A549 (cell line): ENCODE measurements at regions not wholly inside any gene's neighbourhood (a gene's known extent, or its start where the extent isn't known, plus 50 kb on each side); places are given as distances from the start of the nearest gene placed in this dataset.

Experiments used
- ATAC-seq, 2 experiments: fragments of 200-7000 bp in 1 of 2; fragments of >200 bp in 1 of 2; cut with Nextera tagmentation in 1 of 2; cut with Tn5 transposase in 1 of 2; 3 replicates each; pipeline versions ENCODE4 v1.8.0 to v1.9.1; 2018 to 2020; ENCODE audit warnings: mild to moderate bottlenecking in 1 of 2, moderate library complexity in 1 of 2
- CTCF ChIA-PET: fragments of 300-600 bp; sonication (Branson Sonifier 250); formaldehyde crosslinking; extraction: SDS; loops from one replicate; lab custom pipeline; 2021; ENCODE audit warnings: antibody characterized with exemption, inconsistent platforms; lab: Yijun Ruan, JAX
- POLR2A ChIA-PET: fragments of 350-600 bp; formaldehyde crosslinking; extraction: SDS; loops from one replicate; lab custom pipeline; 2021; ENCODE audit warnings: antibody characterized with exemption, inconsistent platforms; lab: Yijun Ruan, JAX
- DNase-seq, 2 experiments: peaks; one replicate each; pipeline versions ENCODE4 v3.0.0 to v3.0.0-alpha.2; 2011 to 2016; ENCODE audit warnings: low read depth in 1 of 2, low spot score in 1 of 2
- FAIRE-seq: peaks from 2 replicates; lab custom pipeline; 2011; peaks lifted over from hg19 to GRCh38; lab: Jason Lieb, UNC
- H3K27ac ChIP-seq, 2 experiments: fragments of >200 bp; sonication (Bioruptor Twin); formaldehyde crosslinking; 3 replicates each; pipeline ENCODE4 v1.5.1; 2016 to 2017
- H3K4me1 ChIP-seq: fragments of >200 bp; sonication (Bioruptor Twin); formaldehyde crosslinking; 3 replicates; pipeline ENCODE4 v1.6.1; 2016
- H3K4me2 ChIP-seq: fragments of >200 bp; sonication (Bioruptor Twin); formaldehyde crosslinking; 3 replicates; pipeline ENCODE4 v1.6.1; 2016
- H3K4me3 ChIP-seq: fragments of >200 bp; sonication (Bioruptor Twin); formaldehyde crosslinking; 3 replicates; pipeline ENCODE4 v1.5.1; 2016
- H3K9me3 ChIP-seq: fragments of >200 bp; sonication (Bioruptor Twin); formaldehyde crosslinking; 3 replicates; pipeline ENCODE4 v1.6.1; 2016
- BHLHE40 ChIP-seq: IDR thresholded peaks from 2 replicates; pipeline ENCODE4 v1.6.1; 2012; ENCODE audit warnings: low read depth, low read length, inconsistent platforms
- CBX2 ChIP-seq: fragments of 200-600 bp; sonication (generic); IDR thresholded peaks from 2 replicates; pipeline ENCODE4 v1.6.1; 2016; ENCODE audit warnings: low read depth, mild to moderate bottlenecking, borderline replicate concordance
- CBX8 ChIP-seq: fragments of 200-600 bp; sonication (generic); IDR thresholded peaks from 2 replicates; pipeline ENCODE4 v1.6.1; 2016
- CEBPB ChIP-seq, 2 experiments: fragments of >200 bp in 1 of 2; sonication (Bioruptor Twin) in 1 of 2; formaldehyde crosslinking in 1 of 2; IDR thresholded peaks; 2 replicates each; pipeline ENCODE4 v1.6.1; 2012 to 2016
- EHF ChIP-seq: fragments of 250-450 bp; sonication (Bioruptor Pico); IDR thresholded peaks from 2 replicates; pipeline ENCODE4 v1.5.0; 2020; ENCODE audit warnings: mild to moderate bottlenecking
- EHMT2 ChIP-seq: fragments of 200-600 bp; sonication (generic); IDR thresholded peaks from 2 replicates; pipeline ENCODE4 v1.6.1; 2016; ENCODE audit warnings: antibody characterized with exemption, low read depth, mild to moderate bottlenecking, moderate library complexity
- EP300 ChIP-seq, 2 experiments: fragments of >200 bp; sonication (Bioruptor Twin); formaldehyde crosslinking; IDR thresholded peaks; 2 replicates in 1 of 2; 3 replicates in 1 of 2; pipeline ENCODE4 v1.6.1; 2016 to 2017
- ESRRA ChIP-seq: fragments of 150-350 bp; IDR thresholded peaks from 2 replicates; pipeline ENCODE4 v1.6.1; 2014; ENCODE audit warnings: mild to moderate bottlenecking, low read length, borderline replicate concordance
- FOXS1 ChIP-seq: fragments of 250-450 bp; sonication (Bioruptor Pico); IDR thresholded peaks from 2 replicates; pipeline ENCODE4 v1.5.0; 2020; ENCODE audit warnings: mild to moderate bottlenecking, moderate library complexity
- HEYL ChIP-seq: fragments of 250-450 bp; sonication (Bioruptor Pico); IDR thresholded peaks from 2 replicates; pipeline ENCODE4 v1.8.0; 2021; ENCODE audit warnings: mild to moderate bottlenecking, moderate library complexity
- HOXB13 ChIP-seq: fragments of 250-450 bp; sonication (Bioruptor Pico); IDR thresholded peaks from 2 replicates; pipeline ENCODE4 v1.5.0; 2020; ENCODE audit warnings: low read depth, mild to moderate bottlenecking, moderate library complexity
- HOXB5 ChIP-seq: fragments of 250-450 bp; sonication (Bioruptor Pico); IDR thresholded peaks from 2 replicates; pipeline ENCODE4 v1.5.0; 2020; ENCODE audit warnings: mild to moderate bottlenecking, moderate library complexity
- JUN ChIP-seq, 2 experiments: fragments of >200 bp; sonication (Bioruptor Twin); formaldehyde crosslinking; IDR thresholded peaks; 2 replicates in 1 of 2; 3 replicates in 1 of 2; pipeline ENCODE4 v1.6.1; 2016 to 2017
- JUNB ChIP-seq: fragments of >200 bp; sonication (Bioruptor Twin); formaldehyde crosslinking; IDR thresholded peaks from 2 replicates; pipeline ENCODE4 v1.6.1; 2016
- MAFK ChIP-seq: fragments of 450-650 bp; IDR thresholded peaks from 2 replicates; pipeline ENCODE4 v1.6.1; 2014; ENCODE audit not compliant: partially characterized antibody
- MYC ChIP-seq: IDR thresholded peaks from 2 replicates; pipeline ENCODE4 v1.6.1; 2012; ENCODE audit warnings: mild to moderate bottlenecking, inconsistent platforms, low read length, improper control_type of control experiment, borderline replicate concordance
- NPAS2 ChIP-seq: fragments of 250-450 bp; sonication (Bioruptor Pico); IDR thresholded peaks from 2 replicates; pipeline ENCODE4 v1.8.0; 2022; ENCODE audit warnings: mild to moderate bottlenecking, moderate library complexity, borderline replicate concordance
- PHF8 ChIP-seq: fragments of 200-600 bp; sonication (generic); IDR thresholded peaks from 2 replicates; pipeline ENCODE4 v1.6.1; 2016; ENCODE audit warnings: low read depth, mild to moderate bottlenecking, antibody characterized with exemption, moderate library complexity, borderline replicate concordance
- RAD21 ChIP-seq, 2 experiments: fragments of >200 bp in 1 of 2; sonication (Bioruptor Twin) in 1 of 2; formaldehyde crosslinking in 1 of 2; IDR thresholded peaks in 1 of 2; conservative IDR thresholded peaks in 1 of 2; 2 replicates in 1 of 2; 3 replicates in 1 of 2; pipeline ENCODE4 v1.6.1; 2012 to 2018; ENCODE audit warnings: inconsistent platforms in 1 of 2
- RNF2 ChIP-seq: fragments of 200-600 bp; sonication (generic); IDR thresholded peaks from 2 replicates; pipeline ENCODE4 v1.6.1; 2016; ENCODE audit warnings: low read depth, mild to moderate bottlenecking, antibody characterized with exemption, moderate library complexity, borderline replicate concordance
- SMC3 ChIP-seq: fragments of >200 bp; sonication (Bioruptor Twin); formaldehyde crosslinking; IDR thresholded peaks from 3 replicates; pipeline ENCODE4 v1.6.1; 2018; ENCODE audit warnings: inconsistent platforms
- ZC3H11A ChIP-seq: fragments of 450-650 bp; IDR thresholded peaks from 2 replicates; pipeline ENCODE4 v1.6.1; 2014; ENCODE audit warnings: antibody characterized with exemption, mild to moderate bottlenecking
- ZNF302 ChIP-seq: fragments of 250-450 bp; sonication (Bioruptor Pico); IDR thresholded peaks from 2 replicates; pipeline ENCODE4 v1.9.0; 2021; ENCODE audit warnings: inconsistent platforms, mild to moderate bottlenecking, moderate library complexity
- WGBS: methylation state at CpG from one replicate; pipeline ENCODE4 v1.1.6; 2017; ENCODE audit errors: missing lambda C conversion rate; 5-methylcytosine and 5-hydroxymethylcytosine counted together
- TF ChIP-seq, protein P1 (sequence below): fragments of 250-450 bp; sonication (Bioruptor Pico); IDR thresholded peaks from 2 replicates; pipeline ENCODE4 v1.5.0; 2020; ENCODE audit warnings: low read depth, mild to moderate bottlenecking, moderate library complexity
- TF ChIP-seq, protein P2 (sequence below): IDR thresholded peaks from 2 replicates; pipeline ENCODE4 v1.6.1; 2012
- TF ChIP-seq, protein P3 (sequence below): fragments of 250-450 bp; sonication (Bioruptor Pico); IDR thresholded peaks from 2 replicates; pipeline ENCODE4 v1.5.0; 2021; ENCODE audit warnings: mild to moderate bottlenecking, moderate library complexity, borderline replicate concordance
- TF ChIP-seq, protein P4 (sequence below): fragments of 150-350 bp; IDR thresholded peaks from 2 replicates; pipeline ENCODE4 v1.6.1; 2014; ENCODE audit warnings: low read depth, mild to moderate bottlenecking, low read length
- TF ChIP-seq, protein P5 (sequence below): fragments of >200 bp; sonication (Bioruptor Twin); formaldehyde crosslinking; IDR thresholded peaks from 3 replicates; pipeline ENCODE4 v1.6.1; 2016

DNA sequence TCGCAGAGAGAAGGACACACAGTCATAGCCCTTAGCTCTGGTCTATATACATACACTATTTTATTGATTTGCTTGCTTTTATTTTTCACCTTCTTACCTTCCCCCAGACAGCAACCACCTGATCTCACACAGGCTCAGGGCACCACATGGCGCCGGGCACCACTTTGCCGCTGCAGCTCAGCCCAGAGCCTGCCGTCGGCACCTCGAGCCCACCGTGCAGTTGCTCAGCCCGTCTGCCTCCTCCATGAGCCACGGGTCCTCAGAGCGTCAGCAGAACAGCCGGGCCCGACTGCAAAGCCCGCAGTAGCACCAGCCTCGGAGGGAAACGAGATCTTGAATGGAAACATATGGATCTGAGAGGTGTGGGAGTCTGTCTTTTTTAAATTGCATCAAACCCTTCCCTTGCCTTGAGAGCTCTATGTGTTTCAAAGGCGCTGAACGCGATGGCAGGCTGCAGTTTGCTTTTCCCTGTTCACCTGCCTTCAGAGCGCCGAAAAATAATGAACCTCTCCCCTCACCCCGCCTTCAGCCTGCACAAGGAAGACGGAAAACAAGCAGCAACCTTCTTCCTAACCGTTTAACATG lies 505.4 kb downstream of the MN1 start:
- no peak for DNase-seq
- ChIA-PET CTCF (no interaction called here), POLR2A (no interaction called here)
- no peak for FAIRE-seq
- Histone ChIP-seq H3K4me1 (peaks cover 9% of the 10 kb centered on the region), H3K9me3 (no peaks in the 10 kb centered on the region), H3K4me3 (no peak overlapping the region), H3K27ac (no peak overlapping the region), H3K4me2 (no peak overlapping the region)
- no peak for TF ChIP-seq EP300 (IDR thresholded peaks at IDR 0.05)
- no peak for TF ChIP-seq CEBPB (IDR thresholded peaks at IDR 0.05)
- TF ChIP-seq CBX8 = no peak
- no peak for TF ChIP-seq JUNB
- no peak for TF ChIP-seq ZC3H11A
- no peak for TF ChIP-seq JUN (IDR thresholded peaks at IDR 0.05)
- no peak for TF ChIP-seq ESRRA
- no peak for TF ChIP-seq CBX2
- no peak for TF ChIP-seq ZNF302 (CRISPR knock-in tag)
- no peak for ATAC-seq
- WGBS = 89% methylated on average over 16 of the region's 24 CpGs

DNA sequence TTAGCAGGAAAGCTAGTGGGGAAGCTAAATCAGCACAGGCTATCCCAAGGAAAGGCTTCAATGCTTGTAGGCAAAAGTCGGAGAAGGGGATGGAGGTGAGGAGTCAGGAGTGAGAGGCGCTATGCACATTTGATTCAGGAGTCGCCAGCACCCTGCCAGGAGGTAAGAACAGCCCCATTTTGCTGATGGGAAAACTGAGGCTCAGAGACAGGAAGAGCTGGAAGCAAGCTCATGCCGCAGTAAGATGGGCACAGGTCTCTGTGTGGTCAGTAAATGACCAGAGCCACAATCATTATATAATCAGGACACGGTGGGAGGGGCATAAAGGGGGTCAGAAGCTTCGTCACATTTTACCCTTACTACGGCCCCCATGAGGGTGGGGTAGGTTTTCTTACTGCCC lies 504.4 kb downstream of the MN1 start:
- H3K9me3 ChIP-seq = no peaks in the 10 kb centered on the region
- WGBS = 79% methylated on average over 7 of the region's 7 CpGs
- ChIA-PET POLR2A (no interaction called here), CTCF (no interaction called here)
- no peak for ATAC-seq
- no peak overlapping the region for H3K4me3 ChIP-seq
- no peak for FAIRE-seq
- H3K4me2 ChIP-seq = no peak overlapping the region
- no peak for DNase-seq
- TF ChIP-seq RAD21 (conservative IDR thresholded peaks at IDR 0.05 in 1 of 2, IDR thresholded peaks at IDR 0.05 in 1 of 2) (no peak), RNF2 (no peak), PHF8 (no peak), BHLHE40 (no peak), CBX8 (no peak)
- TF ChIP-seq, protein P1, sequence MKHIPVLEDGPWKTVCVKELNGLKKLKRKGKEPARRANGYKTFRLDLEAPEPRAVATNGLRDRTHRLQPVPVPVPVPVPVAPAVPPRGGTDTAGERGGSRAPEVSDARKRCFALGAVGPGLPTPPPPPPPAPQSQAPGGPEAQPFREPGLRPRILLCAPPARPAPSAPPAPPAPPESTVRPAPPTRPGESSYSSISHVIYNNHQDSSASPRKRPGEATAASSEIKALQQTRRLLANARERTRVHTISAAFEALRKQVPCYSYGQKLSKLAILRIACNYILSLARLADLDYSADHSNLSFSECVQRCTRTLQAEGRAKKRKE = no peak
- TF ChIP-seq, protein P2, sequence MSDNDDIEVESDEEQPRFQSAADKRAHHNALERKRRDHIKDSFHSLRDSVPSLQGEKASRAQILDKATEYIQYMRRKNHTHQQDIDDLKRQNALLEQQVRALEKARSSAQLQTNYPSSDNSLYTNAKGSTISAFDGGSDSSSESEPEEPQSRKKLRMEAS = no peak
- peaks cover 9% of the 10 kb centered on the region for H3K4me1 ChIP-seq
- peak overlapping the region in 1 of 2 experiments; percentile 58; a peak in 2 of 6 replicates for H3K27ac ChIP-seq

DNA sequence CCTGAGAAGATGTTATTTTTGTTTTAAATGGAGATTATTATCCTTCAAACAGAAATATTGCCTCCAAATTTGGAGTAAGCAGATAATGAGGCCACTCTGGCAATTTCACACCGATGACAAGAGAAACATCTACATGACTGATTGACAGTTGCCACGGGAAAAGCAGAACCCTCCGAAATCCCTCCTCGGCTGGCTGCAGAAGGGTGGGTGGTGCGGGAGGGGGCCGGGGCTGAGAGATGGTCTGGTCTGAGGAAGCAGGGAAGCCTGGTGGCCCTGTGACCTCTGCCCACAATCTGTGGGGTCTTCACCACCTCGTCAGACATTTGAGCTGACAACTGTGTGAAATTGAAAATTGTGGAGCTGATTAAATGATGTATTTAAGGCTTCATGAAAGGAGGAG lies 503.2 kb downstream of the MN1 start:
- FAIRE-seq (no peak), ATAC-seq (no peak), DNase-seq (no peak)
- 64% methylated on average over 5 of the region's 7 CpGs for WGBS
- Histone ChIP-seq H3K4me1 (peaks cover 9% of the 10 kb centered on the region), H3K27ac (peak overlapping the region in 1 of 2 experiments; percentile 58; a peak in 2 of 6 replicates), H3K4me3 (no peak overlapping the region), H3K9me3 (no peaks in the 10 kb centered on the region), H3K4me2 (no peak overlapping the region)
- ChIA-PET CTCF (no interaction called here), POLR2A (no interaction called here)
- no peak for TF ChIP-seq EHMT2
- no peak for TF ChIP-seq HOXB13 (CRISPR knock-in tag)
- no peak for TF ChIP-seq FOXS1 (CRISPR knock-in tag)
- TF ChIP-seq, protein P3, sequence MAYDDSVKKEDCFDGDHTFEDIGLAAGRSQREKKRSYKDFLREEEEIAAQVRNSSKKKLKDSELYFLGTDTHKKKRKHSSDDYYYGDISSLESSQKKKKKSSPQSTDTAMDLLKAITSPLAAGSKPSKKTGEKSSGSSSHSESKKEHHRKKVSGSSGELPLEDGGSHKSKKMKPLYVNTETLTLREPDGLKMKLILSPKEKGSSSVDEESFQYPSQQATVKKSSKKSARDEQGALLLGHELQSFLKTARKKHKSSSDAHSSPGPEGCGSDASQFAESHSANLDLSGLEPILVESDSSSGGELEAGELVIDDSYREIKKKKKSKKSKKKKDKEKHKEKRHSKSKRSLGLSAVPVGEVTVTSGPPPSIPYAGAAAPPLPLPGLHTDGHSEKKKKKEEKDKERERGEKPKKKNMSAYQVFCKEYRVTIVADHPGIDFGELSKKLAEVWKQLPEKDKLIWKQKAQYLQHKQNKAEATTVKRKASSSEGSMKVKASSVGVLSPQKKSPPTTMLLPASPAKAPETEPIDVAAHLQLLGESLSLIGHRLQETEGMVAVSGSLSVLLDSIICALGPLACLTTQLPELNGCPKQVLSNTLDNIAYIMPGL = no peak
- TF ChIP-seq, protein P4, sequence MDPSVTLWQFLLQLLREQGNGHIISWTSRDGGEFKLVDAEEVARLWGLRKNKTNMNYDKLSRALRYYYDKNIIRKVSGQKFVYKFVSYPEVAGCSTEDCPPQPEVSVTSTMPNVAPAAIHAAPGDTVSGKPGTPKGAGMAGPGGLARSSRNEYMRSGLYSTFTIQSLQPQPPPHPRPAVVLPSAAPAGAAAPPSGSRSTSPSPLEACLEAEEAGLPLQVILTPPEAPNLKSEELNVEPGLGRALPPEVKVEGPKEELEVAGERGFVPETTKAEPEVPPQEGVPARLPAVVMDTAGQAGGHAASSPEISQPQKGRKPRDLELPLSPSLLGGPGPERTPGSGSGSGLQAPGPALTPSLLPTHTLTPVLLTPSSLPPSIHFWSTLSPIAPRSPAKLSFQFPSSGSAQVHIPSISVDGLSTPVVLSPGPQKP = no peak
- TF ChIP-seq, protein P1 = no peak
- TF ChIP-seq MAFK = no peak
- TF ChIP-seq MYC = no peak
- TF ChIP-seq, protein P5, sequence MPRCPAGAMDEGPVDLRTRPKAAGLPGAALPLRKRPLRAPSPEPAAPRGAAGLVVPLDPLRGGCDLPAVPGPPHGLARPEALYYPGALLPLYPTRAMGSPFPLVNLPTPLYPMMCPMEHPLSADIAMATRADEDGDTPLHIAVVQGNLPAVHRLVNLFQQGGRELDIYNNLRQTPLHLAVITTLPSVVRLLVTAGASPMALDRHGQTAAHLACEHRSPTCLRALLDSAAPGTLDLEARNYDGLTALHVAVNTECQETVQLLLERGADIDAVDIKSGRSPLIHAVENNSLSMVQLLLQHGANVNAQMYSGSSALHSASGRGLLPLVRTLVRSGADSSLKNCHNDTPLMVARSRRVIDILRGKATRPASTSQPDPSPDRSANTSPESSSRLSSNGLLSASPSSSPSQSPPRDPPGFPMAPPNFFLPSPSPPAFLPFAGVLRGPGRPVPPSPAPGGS = no peak
- no peak for TF ChIP-seq PHF8
- TF ChIP-seq SMC3 = no peak
- TF ChIP-seq EHF = no peak
- TF ChIP-seq CEBPB (IDR thresholded peaks at IDR 0.05) = no peak
- no peak for TF ChIP-seq HEYL
- no peak for TF ChIP-seq NPAS2 (CRISPR knock-in tag)
- TF ChIP-seq RAD21 (conservative IDR thresholded peaks at IDR 0.05 in 1 of 2, IDR thresholded peaks at IDR 0.05 in 1 of 2) = no peak
- no peak for TF ChIP-seq HOXB5
